ENCODE measurements at regions not wholly inside any gene's neighbourhood (a gene's known extent, or its start where the extent isn't known, plus 50 kb on each side); places are given as distances from the start of the nearest gene placed in this dataset.

DNA sequence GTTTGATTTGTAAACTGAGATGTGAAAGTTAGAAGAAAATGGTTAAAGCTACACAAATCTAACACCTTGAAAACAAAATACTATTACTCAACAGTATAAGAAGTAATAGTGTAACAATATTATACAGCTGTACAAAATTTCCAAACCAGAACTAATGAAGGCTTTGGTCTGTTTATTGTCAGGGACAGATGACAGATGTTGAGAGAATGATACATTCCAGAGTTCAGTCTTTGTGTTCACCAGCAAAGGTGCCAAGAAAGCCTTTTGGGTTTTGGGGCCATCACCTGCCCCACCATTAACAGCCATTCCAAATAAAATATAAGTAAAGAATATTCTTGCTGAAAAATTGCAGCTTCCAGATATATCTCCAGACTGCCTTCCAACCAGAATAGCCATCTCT lies 439.3 kb downstream of the PCDH20 start:
- no peak overlapping the region for H3K4me3 ChIP-seq (ENCODE audit: control insufficient read depth in 2 of 3, extremely low read depth in 1 of 3, insufficient read depth in 2 of 3, low read depth in 1 of 3, low read length in 3 of 3)
- H3K9ac ChIP-seq (ENCODE audit: control insufficient read depth, extremely low read depth, insufficient read depth, low read length), result no peak overlapping the region
- no peaks in the 10 kb centered on the region for H3K36me3 ChIP-seq (ENCODE audit: control insufficient read depth in 2 of 2, extremely low read depth in 1 of 2, insufficient read depth in 2 of 2, low read length in 2 of 2)
- H3K4me2 ChIP-seq (ENCODE audit: control insufficient read depth, extremely low read depth, insufficient read depth, low read depth, low read length), result no peak overlapping the region
- no peak overlapping the region for H2AFZ ChIP-seq (ENCODE audit: control insufficient read depth, low read length)
- dilution Hi-C loops (cut with MboI; ENCODE audit: extremely low pct_ligation_motif_present, low sequenced_read_pairs), result no loop called here
- no peaks in the 10 kb centered on the region for H3K79me2 ChIP-seq (ENCODE audit: control insufficient read depth, insufficient read depth, low read length)
- H4K20me1 ChIP-seq (ENCODE audit: control insufficient read depth, extremely low read depth, insufficient read depth, low read length), result no peaks in the 10 kb centered on the region
- no peaks in the 10 kb centered on the region for H3K4me1 ChIP-seq (ENCODE audit: control insufficient read depth, extremely low read depth, insufficient read depth, low read length)
- no peaks in the 10 kb centered on the region for H3K27me3 ChIP-seq (ENCODE audit: control insufficient read depth, extremely low read depth, insufficient read depth, low read length)
- H3K9me1 ChIP-seq (ENCODE audit: control insufficient read depth, extremely low read depth, insufficient read depth, low read length), result no peaks in the 10 kb centered on the region
- no peak for TF ChIP-seq EZH2 (IDR thresholded peaks at IDR 0.05; ENCODE audit: low read length)
- TF ChIP-seq, protein P1, sequence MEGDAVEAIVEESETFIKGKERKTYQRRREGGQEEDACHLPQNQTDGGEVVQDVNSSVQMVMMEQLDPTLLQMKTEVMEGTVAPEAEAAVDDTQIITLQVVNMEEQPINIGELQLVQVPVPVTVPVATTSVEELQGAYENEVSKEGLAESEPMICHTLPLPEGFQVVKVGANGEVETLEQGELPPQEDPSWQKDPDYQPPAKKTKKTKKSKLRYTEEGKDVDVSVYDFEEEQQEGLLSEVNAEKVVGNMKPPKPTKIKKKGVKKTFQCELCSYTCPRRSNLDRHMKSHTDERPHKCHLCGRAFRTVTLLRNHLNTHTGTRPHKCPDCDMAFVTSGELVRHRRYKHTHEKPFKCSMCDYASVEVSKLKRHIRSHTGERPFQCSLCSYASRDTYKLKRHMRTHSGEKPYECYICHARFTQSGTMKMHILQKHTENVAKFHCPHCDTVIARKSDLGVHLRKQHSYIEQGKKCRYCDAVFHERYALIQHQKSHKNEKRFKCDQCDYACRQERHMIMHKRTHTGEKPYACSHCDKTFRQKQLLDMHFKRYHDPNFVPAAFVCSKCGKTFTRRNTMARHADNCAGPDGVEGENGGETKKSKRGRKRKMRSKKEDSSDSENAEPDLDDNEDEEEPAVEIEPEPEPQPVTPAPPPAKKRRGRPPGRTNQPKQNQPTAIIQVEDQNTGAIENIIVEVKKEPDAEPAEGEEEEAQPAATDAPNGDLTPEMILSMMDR (optimal IDR thresholded peaks at IDR 0.05 in 1 of 3, IDR thresholded peaks at IDR 0.05 in 1 of 3, conservative IDR thresholded peaks at IDR 0.05 in 1 of 3; ENCODE audit: extremely low read depth in 1 of 3, insufficient read depth in 2 of 3, low read length in 3 of 3), result no peak
- FAIRE-seq (no peak), DNase-seq (ENCODE audit: low read depth, low spot score) (no peak)
- H3K9me3 ChIP-seq (ENCODE audit: control insufficient read depth, low read depth, low read length), result no peaks in the 10 kb centered on the region
- H3K27ac ChIP-seq (ENCODE audit: control insufficient read depth, insufficient read depth, low read length), result no peak overlapping the region

DNA sequence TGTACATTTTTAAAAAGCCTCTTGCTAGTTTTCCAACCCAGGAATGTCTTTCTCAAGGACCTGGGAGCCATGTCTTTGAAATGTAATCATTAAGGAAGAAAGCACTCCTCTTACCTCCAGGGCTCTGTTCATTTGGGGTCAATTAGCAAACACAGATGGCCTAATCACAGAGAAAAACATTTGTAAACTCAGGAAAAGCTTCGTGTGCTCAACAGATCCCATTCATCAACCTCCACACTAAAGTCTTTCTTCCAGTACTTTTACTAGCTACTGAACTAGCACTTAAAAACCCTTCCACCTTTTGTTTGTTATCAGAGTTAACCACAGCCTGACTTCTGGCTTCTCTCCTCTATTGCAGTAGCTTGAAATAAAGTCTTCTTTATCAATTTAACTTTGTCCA lies 441.4 kb downstream of the PCDH20 start:
- Histone ChIP-seq H3K4me2 (ENCODE audit: control insufficient read depth, extremely low read depth, insufficient read depth, low read depth, low read length) (no peak overlapping the region), H3K4me3 (ENCODE audit: control insufficient read depth in 2 of 3, extremely low read depth in 1 of 3, insufficient read depth in 2 of 3, low read depth in 1 of 3, low read length in 3 of 3) (no peak overlapping the region), H3K79me2 (ENCODE audit: control insufficient read depth, insufficient read depth, low read length) (no peaks in the 10 kb centered on the region), H3K9ac (ENCODE audit: control insufficient read depth, extremely low read depth, insufficient read depth, low read length) (no peak overlapping the region), H4K20me1 (ENCODE audit: control insufficient read depth, extremely low read depth, insufficient read depth, low read length) (no peaks in the 10 kb centered on the region), H3K9me1 (ENCODE audit: control insufficient read depth, extremely low read depth, insufficient read depth, low read length) (no peaks in the 10 kb centered on the region), H3K27me3 (ENCODE audit: control insufficient read depth, extremely low read depth, insufficient read depth, low read length) (no peaks in the 10 kb centered on the region), H3K27ac (ENCODE audit: control insufficient read depth, insufficient read depth, low read length) (no peak overlapping the region), H3K9me3 (ENCODE audit: control insufficient read depth, low read depth, low read length) (no peaks in the 10 kb centered on the region), H3K4me1 (ENCODE audit: control insufficient read depth, extremely low read depth, insufficient read depth, low read length) (no peaks in the 10 kb centered on the region), H3K36me3 (ENCODE audit: control insufficient read depth in 2 of 2, extremely low read depth in 1 of 2, insufficient read depth in 2 of 2, low read length in 2 of 2) (no peaks in the 10 kb centered on the region), H2AFZ (ENCODE audit: control insufficient read depth, low read length) (no peak overlapping the region)
- TF ChIP-seq, protein P1 (optimal IDR thresholded peaks at IDR 0.05 in 1 of 3, IDR thresholded peaks at IDR 0.05 in 1 of 3, conservative IDR thresholded peaks at IDR 0.05 in 1 of 3; ENCODE audit: extremely low read depth in 1 of 3, insufficient read depth in 2 of 3, low read length in 3 of 3), result no peak
- no peak for TF ChIP-seq EZH2 (IDR thresholded peaks at IDR 0.05; ENCODE audit: low read length)
- DNase-seq (ENCODE audit: low read depth, low spot score), result no peak
- dilution Hi-C loops (cut with MboI; ENCODE audit: extremely low pct_ligation_motif_present, low sequenced_read_pairs), result no loop called here
- FAIRE-seq, result no peak
